Chondrocyte (in vitro differentiated cells): ENCODE measurements at regions not wholly inside any gene's neighbourhood (a gene's known extent, or its start where the extent isn't known, plus 50 kb on each side); places are given as distances from the start of the nearest gene placed in this dataset.

ENCODE experiments used
- DNase-seq: peaks from one replicate; pipeline ENCODE4 v3.0.0; 2021; ENCODE audit warnings: mixed read lengths, low spot score
- H3K27ac Mint-ChIP-seq: one replicate; pipeline ENCODE4 v1.8.0; 2021; ENCODE audit warnings: mild to moderate bottlenecking, moderate library complexity, mixed read lengths; ENCODE audit not compliant: unreplicated experiment
- H3K27me3 Mint-ChIP-seq: 2 replicates; pipeline ENCODE4 v1.8.0; 2021; ENCODE audit warnings: low read depth, mixed read lengths
- H3K36me3 Mint-ChIP-seq: 2 replicates; pipeline ENCODE4 v1.8.0; 2021; ENCODE audit warnings: low read depth, mixed read lengths
- H3K4me1 Mint-ChIP-seq: 2 replicates; pipeline ENCODE4 v1.8.0; 2021; ENCODE audit warnings: low read depth, mild to moderate bottlenecking, mixed read lengths
- H3K4me3 Mint-ChIP-seq: one replicate; pipeline ENCODE4 v1.8.0; 2021; ENCODE audit warnings: mild to moderate bottlenecking, moderate library complexity, mixed read lengths; ENCODE audit not compliant: unreplicated experiment
- H3K9me3 Mint-ChIP-seq: 2 replicates; pipeline ENCODE4 v1.8.0; 2021; ENCODE audit warnings: low read depth, mixed read lengths
- TF ChIP-seq, protein P1 (sequence below): fragments of 200-600 bp; sonication (generic); IDR thresholded peaks from 2 replicates; pipeline ENCODE4 v1.5.0; 2021; ENCODE audit warnings: antibody characterized with exemption, mild to moderate bottlenecking, moderate library complexity

DNA sequence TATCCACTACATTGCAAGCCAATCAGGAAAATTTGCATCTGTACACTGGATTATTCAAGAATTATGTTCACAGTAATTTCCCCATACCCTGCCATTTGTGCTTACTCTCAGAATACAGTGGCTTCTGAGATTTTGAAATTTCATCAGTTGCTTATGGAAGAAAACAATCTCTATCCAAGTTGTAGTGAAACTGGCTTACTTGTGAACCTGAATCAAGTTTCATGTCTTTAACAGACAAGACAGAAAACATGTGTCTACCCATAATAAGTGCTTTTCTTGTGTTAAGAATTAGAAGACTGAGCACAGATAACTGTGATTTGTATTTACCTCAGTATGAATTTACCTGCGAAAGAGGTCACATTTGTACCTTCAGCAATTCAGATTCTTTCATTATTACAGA is 672.7 kb upstream of the ADGRL2 start:
- no peaks in the 10 kb centered on the region for H3K36me3 Mint-ChIP-seq

DNA sequence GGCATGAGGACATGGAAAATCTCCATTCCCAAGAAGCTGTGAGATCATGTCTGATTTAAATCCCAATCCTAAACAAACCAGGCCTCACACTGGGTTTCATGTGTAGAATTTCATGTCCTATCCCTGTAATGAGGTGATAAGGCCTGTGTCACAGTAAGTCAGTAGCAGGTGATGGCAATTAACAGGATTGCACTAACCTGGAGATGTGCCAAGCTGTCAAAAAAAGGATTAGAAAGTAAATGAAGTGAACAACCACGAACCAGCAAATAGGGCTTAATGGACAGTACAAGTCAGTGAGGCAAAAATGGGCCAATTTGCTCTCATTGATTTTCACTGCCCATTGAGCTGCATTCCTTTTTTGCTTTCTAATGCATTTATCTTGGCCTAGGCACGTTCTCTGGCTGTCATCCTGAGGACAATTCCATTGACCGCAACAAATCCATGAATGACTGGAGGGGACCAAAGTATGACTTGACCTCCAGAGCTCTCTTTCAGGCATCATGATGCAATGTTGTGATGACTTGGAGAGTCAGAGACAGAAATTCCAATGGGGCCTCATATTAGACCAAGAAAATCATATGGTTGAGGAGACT is 673.6 kb upstream of the ADGRL2 start:
- TF ChIP-seq, protein P1, sequence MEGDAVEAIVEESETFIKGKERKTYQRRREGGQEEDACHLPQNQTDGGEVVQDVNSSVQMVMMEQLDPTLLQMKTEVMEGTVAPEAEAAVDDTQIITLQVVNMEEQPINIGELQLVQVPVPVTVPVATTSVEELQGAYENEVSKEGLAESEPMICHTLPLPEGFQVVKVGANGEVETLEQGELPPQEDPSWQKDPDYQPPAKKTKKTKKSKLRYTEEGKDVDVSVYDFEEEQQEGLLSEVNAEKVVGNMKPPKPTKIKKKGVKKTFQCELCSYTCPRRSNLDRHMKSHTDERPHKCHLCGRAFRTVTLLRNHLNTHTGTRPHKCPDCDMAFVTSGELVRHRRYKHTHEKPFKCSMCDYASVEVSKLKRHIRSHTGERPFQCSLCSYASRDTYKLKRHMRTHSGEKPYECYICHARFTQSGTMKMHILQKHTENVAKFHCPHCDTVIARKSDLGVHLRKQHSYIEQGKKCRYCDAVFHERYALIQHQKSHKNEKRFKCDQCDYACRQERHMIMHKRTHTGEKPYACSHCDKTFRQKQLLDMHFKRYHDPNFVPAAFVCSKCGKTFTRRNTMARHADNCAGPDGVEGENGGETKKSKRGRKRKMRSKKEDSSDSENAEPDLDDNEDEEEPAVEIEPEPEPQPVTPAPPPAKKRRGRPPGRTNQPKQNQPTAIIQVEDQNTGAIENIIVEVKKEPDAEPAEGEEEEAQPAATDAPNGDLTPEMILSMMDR, result no peak
- DNase-seq, result no peak

More for the DNA sequence above, 672.7 kb upstream of the ADGRL2 start:
- TF ChIP-seq, protein P1, result no peak
- Mint-ChIP-seq H3K4me1 (peaks cover 33% of the 10 kb centered on the region), H3K9me3 (no peaks in the 10 kb centered on the region), H3K4me3 (no peak overlapping the region), H3K27me3 (no peaks in the 10 kb centered on the region), H3K27ac (peak overlapping the region; percentile 90)
- DNase-seq, result no peak

DNA sequence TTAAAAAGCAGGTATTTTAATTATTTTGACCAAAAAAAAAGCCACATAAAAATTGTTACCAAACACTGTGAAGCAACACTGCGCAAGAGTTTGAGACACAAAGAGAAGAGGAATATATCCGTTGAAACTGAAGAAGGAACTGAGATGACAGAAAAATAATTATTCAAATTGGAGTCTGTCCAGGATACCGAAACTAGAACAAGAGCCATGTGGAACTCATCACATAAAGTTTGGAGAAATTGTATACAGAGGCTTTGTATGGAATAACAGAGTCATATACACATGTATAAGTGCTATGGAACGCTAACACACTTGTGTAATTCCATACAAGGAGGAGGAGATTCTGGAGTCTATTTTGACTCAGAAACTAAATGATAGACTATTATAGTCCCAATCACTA is 675.1 kb upstream of the ADGRL2 start:
- Mint-ChIP-seq H3K4me1 (peaks cover 33% of the 10 kb centered on the region), H3K27ac (no peak overlapping the region), H3K4me3 (no peak overlapping the region), H3K9me3 (no peaks in the 10 kb centered on the region), H3K27me3 (no peaks in the 10 kb centered on the region), H3K36me3 (no peaks in the 10 kb centered on the region)
- no peak for DNase-seq
- TF ChIP-seq, protein P1, result no peak

More for the DNA sequence above, 673.6 kb upstream of the ADGRL2 start:
- no peak overlapping the region for H3K4me3 Mint-ChIP-seq
- peaks cover 33% of the 10 kb centered on the region for H3K4me1 Mint-ChIP-seq
- H3K36me3 Mint-ChIP-seq, result no peaks in the 10 kb centered on the region
- no peaks in the 10 kb centered on the region for H3K27me3 Mint-ChIP-seq
- H3K9me3 Mint-ChIP-seq, result no peaks in the 10 kb centered on the region
- H3K27ac Mint-ChIP-seq, result peak overlapping the region; percentile 90

DNA sequence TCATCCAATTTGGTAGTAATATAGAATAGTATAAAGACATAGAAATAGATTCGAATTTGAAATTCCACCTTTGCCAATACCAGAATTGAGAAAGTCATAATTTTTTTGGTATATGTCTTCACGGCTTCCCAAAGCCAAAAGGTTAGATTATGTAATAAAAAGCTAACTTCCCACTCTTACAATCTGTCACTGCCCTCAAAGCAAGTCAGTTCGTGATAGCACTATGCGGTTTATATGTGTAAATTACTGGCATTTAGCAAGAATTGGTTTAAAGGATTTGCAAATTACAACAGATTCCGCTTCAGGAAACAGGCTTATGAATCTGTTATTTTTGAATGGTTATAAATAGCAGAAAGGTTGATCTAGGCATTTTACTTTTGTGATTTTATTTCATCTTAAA is 679.4 kb upstream of the ADGRL2 start:
- Mint-ChIP-seq H3K27me3 (no peaks in the 10 kb centered on the region), H3K4me3 (no peak overlapping the region), H3K9me3 (no peaks in the 10 kb centered on the region), H3K27ac (no peak overlapping the region), H3K4me1 (peaks cover 6% of the 10 kb centered on the region), H3K36me3 (no peaks in the 10 kb centered on the region)
- no peak for DNase-seq
- TF ChIP-seq, protein P1, result no peak

DNA sequence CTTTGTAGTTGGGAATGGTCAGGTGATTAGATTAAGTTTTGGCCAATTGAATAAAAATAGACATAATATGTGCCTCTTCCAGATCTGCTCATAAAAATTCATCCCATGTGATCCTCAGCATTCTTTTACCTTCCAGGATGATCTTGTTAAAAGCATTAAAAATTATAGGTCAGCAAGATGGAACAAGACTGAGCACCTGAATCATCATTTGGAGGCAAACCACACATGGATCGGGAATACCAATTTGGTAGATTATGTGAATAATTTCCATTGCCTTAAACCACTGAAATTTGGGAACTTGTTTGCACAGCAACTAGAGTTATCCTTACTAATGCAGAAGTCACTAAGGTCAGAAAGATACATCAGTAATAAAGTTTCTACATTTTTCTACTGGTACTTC is 681.4 kb upstream of the ADGRL2 start:
- Mint-ChIP-seq H3K4me3 (no peak overlapping the region), H3K27ac (no peak overlapping the region), H3K4me1 (no peaks in the 10 kb centered on the region), H3K36me3 (no peaks in the 10 kb centered on the region), H3K27me3 (no peaks in the 10 kb centered on the region), H3K9me3 (peaks cover under 1% of the 10 kb centered on the region)
- no peak for DNase-seq
- TF ChIP-seq, protein P1, result no peak
